ENCODE measurements at regions not wholly inside any gene's neighbourhood (a gene's known extent, or its start where the extent isn't known, plus 50 kb on each side); places are given as distances from the start of the nearest gene placed in this dataset.

- no peak for DNase-seq (ENCODE audit: low read depth in 2 of 2)
Observed at GRCh38 chr2:67871686-67872412, 191.0 kb downstream of the C1D start.

GRCh38 chr2:67872481-67872880 is 190.3 kb downstream of the C1D start:
- DNase-seq (ENCODE audit: low read depth in 2 of 2) = no peak

DNA sequence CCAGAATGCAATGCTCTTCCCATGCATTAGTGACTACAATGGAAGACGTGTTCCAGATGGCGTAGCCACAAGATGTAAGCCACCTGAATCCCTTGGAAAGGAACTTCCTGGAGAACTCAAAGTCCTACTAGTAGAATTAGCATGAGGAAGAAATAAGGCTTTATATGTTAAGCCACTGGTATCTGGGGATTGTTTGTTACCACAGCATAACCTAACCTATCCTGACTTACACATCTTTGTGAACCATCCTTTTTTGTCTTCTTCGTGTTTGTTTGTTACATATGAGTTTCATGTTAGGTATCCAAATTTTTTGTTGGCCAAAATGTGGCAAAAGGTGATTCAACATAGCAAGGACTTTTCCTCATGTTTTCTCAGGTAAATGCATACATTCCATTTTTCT is 188.9 kb downstream of the C1D start:
- DNase-seq (ENCODE audit: low read depth in 2 of 2) = no peak

- DNase-seq (ENCODE audit: low read depth in 2 of 2) = no peak
Observed at GRCh38 chr2:67876176-67876575, 186.6 kb downstream of the C1D start.

DNA sequence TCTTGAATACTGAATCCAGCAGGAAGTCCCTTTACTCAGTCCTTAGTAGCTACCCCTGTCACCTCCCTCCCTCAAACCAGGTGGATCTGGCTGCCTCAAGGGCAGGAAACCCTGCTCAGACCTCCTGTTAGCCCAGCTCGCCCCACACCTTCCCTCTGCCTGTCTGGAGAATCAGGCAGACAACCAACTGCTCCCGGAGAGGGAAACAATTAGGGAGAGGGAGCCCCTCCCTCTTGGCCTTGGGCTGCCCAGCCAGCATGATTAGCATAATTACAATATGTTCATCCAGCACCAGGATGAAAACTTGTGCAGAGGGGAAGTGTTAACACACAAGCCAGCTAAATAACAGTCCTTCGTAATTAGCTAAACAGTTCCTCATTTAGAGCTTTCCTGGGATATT is 185.5 kb downstream of the C1D start:
- no peak for DNase-seq (ENCODE audit: low read depth in 2 of 2)

DNA sequence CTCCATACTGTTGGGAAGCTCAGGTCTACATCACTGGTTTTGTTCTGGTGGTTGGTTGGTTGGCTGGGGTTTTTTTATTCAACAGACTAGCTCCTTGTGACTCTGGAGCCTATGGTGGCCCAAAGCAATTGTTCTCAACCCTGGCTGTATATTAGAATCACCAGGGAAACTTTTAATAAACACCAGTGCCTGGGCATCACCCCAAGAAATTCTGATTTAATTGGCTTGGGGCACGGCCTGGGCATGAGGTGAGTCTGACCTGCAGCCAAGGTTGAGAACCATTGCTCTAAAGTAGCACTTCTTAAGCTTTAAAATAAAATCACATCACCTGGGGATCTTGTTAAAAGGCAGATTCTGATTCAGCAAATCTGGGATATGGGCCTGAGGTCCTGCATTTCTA is 184.1 kb downstream of the C1D start:
- no peak for DNase-seq (ENCODE audit: low read depth in 2 of 2)

- no peak for DNase-seq (ENCODE audit: low read depth in 2 of 2)
Observed at GRCh38 chr2:67879586-67880290, 183.1 kb downstream of the C1D start.

- DNase-seq (ENCODE audit: low read depth in 2 of 2) = no peak
Observed at GRCh38 chr2:67880291-67880761, 182.5 kb downstream of the C1D start.

GRCh38 chr2:67881816-67882215 is 181.0 kb downstream of the C1D start:
- DNase-seq (ENCODE audit: low read depth in 2 of 2) = no peak

- no peak for DNase-seq (ENCODE audit: low read depth in 2 of 2)
Observed at GRCh38 chr2:67883316-67884087, 179.3 kb downstream of the C1D start.

DNA sequence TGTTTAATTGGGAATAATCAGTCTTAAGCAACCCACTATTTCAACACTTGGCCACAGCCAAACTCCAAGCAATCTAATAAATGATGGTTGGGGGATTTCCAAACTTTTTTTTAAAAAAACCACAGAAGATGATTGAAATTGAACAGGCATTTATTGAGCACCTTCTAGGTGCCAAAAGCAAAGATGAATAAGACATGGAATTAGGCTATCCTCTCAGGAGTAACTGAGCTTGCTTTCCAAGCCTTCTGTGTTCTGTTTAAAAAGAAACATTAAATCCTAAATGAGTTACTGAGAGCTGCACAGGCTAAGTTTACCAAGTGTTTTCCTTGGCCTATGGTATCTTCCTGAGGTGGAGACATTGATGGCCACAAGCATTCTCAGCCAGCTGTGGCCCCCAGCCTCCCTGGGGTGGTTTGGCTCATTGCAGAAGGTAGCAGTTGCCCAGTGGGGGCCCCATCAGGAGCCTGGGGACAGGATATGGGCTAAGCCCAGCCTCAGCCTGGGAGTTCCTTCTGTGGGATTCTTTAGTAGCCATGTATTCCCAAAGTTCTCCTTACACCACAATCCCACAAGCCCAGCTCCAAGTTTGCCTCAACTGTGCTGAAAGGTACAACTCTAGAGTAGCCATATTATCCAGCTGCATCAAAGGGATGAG is 174.3 kb downstream of the C1D start:
- no peak for DNase-seq (ENCODE audit: low read depth in 2 of 2)

- no peak for DNase-seq (ENCODE audit: low read depth in 2 of 2)
Observed at GRCh38 chr2:67889056-67889455, 173.7 kb downstream of the C1D start.

DNA sequence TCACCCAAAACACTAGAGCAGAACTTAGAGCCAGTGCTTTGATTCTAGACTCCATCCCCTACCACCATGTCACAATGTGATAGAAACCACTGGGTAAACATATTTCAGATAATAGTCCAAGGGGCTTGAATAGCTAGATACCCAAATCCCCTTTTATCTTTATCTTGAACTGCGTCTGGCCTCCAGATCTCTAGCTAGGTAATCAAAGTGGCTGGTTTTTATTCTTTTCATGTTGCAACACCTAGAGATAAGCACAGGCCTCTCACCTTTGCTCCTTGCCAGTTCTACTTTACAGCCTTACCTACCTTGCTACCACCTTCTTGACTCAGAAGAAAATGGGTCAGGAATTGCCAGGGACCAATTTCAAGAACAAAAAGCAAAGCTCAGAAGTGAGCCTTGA is 171.2 kb downstream of the C1D start:
- DNase-seq (ENCODE audit: low read depth in 2 of 2) = no peak

DNA sequence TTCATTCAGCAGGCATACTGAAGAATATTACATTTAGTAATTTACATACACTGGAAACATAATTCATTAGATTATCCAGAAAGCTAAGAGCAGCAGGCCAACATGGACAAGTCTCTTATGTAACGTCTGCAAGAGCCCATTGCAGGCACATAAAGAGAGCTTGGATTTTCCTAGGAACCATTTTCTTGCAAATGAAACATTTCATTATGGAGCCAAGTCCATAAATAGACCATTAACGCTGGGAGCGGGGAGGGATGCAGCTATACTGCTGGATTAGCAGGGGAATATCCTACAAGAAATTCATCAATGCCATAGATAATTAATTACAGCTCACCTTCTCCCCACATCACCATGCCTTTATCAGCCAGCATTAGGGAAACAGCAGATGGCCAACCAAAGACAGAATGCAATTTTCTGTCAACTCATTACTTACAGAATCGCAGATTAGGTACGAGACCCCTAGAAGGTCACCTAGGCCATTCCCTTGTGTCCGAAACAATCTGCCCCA is 170.4 kb downstream of the C1D start:
- no peak for DNase-seq (ENCODE audit: low read depth in 2 of 2)

DNA sequence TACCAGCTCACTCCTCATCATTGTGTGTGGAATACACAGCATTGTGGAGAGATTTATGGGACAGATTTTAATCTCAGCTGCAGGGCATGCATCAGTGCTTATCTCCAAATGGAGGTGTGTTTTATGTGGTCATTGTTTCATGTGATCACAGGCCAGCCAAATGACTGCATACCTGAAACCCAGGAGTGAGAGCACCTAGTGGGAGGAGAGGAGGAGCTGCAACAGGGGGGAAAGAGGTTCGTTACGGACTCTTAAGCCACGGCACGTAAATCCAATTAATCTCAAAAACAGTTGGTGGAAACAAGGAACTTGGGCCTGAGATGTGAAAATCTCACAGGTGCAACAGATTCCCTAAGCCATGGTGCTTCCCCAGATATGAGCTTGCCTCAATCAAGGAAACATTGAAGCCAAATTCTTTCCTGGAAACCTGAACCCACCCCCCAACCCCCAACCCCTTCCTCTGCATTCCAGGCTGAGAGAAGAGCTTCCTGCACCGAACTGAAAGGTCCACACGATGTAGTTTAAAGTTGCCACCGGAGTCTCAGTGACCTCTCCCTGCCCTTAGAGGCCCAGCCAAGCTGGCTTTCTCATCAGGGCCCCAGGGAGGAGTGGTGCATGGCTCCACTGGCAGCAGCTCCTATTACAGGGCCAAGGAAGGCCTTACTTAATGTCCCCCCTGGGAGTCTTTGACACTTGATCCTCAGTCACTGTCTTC is 167.4 kb downstream of the C1D start:
- no peak for DNase-seq (ENCODE audit: low read depth in 2 of 2)

GRCh38 chr2:67896076-67896475 is 166.7 kb downstream of the C1D start:
- DNase-seq (ENCODE audit: low read depth in 2 of 2) = no peak

- DNase-seq (ENCODE audit: low read depth in 2 of 2) = no peak
Observed at GRCh38 chr2:67896476-67896875, 166.3 kb downstream of the C1D start.

DNA sequence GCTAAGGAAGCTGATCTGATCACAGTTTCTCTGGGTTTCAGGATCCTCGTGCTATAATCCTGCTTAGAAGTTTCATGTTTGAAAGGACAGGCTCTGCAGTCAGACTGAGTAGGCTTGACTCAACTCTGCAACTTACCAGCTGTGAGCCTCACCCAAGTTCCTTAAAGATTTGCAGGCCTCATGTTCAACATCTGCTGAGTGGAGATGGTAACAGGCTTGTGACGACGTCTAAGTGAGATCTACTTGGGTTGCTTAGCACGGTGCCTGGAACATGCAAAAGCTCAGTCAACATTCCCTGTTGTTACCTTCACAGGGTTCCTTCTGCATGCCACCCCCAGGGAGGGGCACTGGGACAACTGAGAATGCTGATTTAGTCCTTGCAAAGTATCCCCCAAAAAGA is 164.2 kb downstream of the C1D start:
- DNase-seq (ENCODE audit: low read depth in 2 of 2) = no peak

GRCh38 chr2:67899187-67899586 is 163.6 kb downstream of the C1D start:
- no peak for DNase-seq (ENCODE audit: low read depth in 2 of 2)

- no peak for DNase-seq (ENCODE audit: low read depth in 2 of 2)
Observed at GRCh38 chr2:67900826-67901225, 162.0 kb downstream of the C1D start.

- no peak for DNase-seq (ENCODE audit: low read depth in 2 of 2)
Observed at GRCh38 chr2:67904566-67904965, 158.2 kb downstream of the C1D start.

All from stimulated activated CD4-positive, alpha-beta T cell treated with anti-CD3 and anti-CD28 coated beads, Interleukin-12 subunit alpha, Interleukin-12 subunit beta, amount 100 ng/mL, for 24 hours (primary cell).